Neural progenitor cell (in vitro differentiated cells): ENCODE measurements at regions not wholly inside any gene's neighbourhood (a gene's known extent, or its start where the extent isn't known, plus 50 kb on each side); places are given as distances from the start of the nearest gene placed in this dataset.

Source experiments
- EZH2 ChIP-seq: fragments of 200-600 bp; sonication (generic); IDR thresholded peaks from 2 replicates; pipeline ENCODE4 v1.6.1; 2017; ENCODE audit warnings: antibody characterized with exemption, mild to moderate bottlenecking, moderate library complexity
- TF ChIP-seq, protein P1 (sequence below): fragments of 200-600 bp; sonication (generic); IDR thresholded peaks from 2 replicates; pipeline ENCODE4 v1.5.1; 2017; ENCODE audit warnings: antibody characterized with exemption, mild to moderate bottlenecking

DNA sequence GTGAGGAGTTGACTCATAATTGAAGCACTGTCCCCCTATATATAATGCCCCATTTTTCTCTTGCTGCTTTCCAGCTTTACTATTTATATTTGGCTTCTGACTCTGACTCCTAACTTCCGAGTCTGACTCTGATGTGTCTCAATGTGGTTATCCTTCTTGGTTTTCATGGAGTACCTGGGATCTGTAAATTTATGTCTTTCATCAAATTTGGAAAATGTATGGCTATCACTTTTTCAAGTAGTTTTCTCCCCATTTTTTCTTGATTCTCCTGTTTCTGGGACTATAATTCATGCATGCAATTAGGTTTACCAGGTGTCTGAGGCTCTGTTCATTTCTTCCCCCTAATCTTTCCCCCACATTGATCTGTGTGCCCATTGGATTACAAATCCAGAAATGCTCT lies 156.8 kb upstream of the SFRP2 start:
- TF ChIP-seq, protein P1, sequence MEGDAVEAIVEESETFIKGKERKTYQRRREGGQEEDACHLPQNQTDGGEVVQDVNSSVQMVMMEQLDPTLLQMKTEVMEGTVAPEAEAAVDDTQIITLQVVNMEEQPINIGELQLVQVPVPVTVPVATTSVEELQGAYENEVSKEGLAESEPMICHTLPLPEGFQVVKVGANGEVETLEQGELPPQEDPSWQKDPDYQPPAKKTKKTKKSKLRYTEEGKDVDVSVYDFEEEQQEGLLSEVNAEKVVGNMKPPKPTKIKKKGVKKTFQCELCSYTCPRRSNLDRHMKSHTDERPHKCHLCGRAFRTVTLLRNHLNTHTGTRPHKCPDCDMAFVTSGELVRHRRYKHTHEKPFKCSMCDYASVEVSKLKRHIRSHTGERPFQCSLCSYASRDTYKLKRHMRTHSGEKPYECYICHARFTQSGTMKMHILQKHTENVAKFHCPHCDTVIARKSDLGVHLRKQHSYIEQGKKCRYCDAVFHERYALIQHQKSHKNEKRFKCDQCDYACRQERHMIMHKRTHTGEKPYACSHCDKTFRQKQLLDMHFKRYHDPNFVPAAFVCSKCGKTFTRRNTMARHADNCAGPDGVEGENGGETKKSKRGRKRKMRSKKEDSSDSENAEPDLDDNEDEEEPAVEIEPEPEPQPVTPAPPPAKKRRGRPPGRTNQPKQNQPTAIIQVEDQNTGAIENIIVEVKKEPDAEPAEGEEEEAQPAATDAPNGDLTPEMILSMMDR = no peak
- no peak for TF ChIP-seq EZH2
